ENCODE measurements at regions not wholly inside any gene's neighbourhood (a gene's known extent, or its start where the extent isn't known, plus 50 kb on each side); places are given as distances from the start of the nearest gene placed in this dataset.

GRCh38 chr18:51266773-51267172, 69.3 kb upstream of the MEX3C start:
- TF ChIP-seq CTCF (IDR thresholded peaks at IDR 0.05), result no peak

GRCh38 chr18:51273437-51273836, 76.0 kb upstream of the MEX3C start:
- no peak for TF ChIP-seq CTCF (IDR thresholded peaks at IDR 0.05)

GRCh38 chr18:51275712-51276476, 78.4 kb upstream of the MEX3C start:
- no peak for TF ChIP-seq CTCF (IDR thresholded peaks at IDR 0.05)

- peak; percentile 90 for TF ChIP-seq CTCF (IDR thresholded peaks at IDR 0.05)
These were observed 80.7 kb upstream of the MEX3C start for GRCh38 chr18:51278045-51278649.

- no peak for TF ChIP-seq CTCF (IDR thresholded peaks at IDR 0.05)
These were observed 82.0 kb upstream of the MEX3C start for GRCh38 chr18:51279367-51279984.

GRCh38 chr18:51287818-51288508, 90.5 kb upstream of the MEX3C start:
- TF ChIP-seq CTCF (IDR thresholded peaks at IDR 0.05), result no peak

GRCh38 chr18:51288582-51288981, 91.1 kb upstream of the MEX3C start:
- no peak for TF ChIP-seq CTCF (IDR thresholded peaks at IDR 0.05)

Data from LNCAP (cell line).